ENCODE measurements at regions not wholly inside any gene's neighbourhood (a gene's known extent, or its start where the extent isn't known, plus 50 kb on each side); places are given as distances from the start of the nearest gene placed in this dataset.

GRCh38 chr3:109713288-109713687 is 375.9 kb upstream of the DPPA4 start:
- no peaks in the 10 kb centered on the region for H3K9me3 Mint-ChIP-seq
- no peak for TF ChIP-seq CTCF (IDR thresholded peaks at IDR 0.05)
- no peak overlapping the region for H3K4me3 Mint-ChIP-seq
- no peak for DNase-seq
- H3K36me3 Mint-ChIP-seq (ENCODE audit: low read depth), result no peaks in the 10 kb centered on the region
- peaks cover 4% of the 10 kb centered on the region; the same call in 1 of the 2 replicates for H3K27me3 Mint-ChIP-seq (ENCODE audit: insufficient read depth)
- H3K27ac Mint-ChIP-seq, result no peak overlapping the region
- H3K4me1 Mint-ChIP-seq (ENCODE audit: low read depth), result no peaks in the 10 kb centered on the region

DNA sequence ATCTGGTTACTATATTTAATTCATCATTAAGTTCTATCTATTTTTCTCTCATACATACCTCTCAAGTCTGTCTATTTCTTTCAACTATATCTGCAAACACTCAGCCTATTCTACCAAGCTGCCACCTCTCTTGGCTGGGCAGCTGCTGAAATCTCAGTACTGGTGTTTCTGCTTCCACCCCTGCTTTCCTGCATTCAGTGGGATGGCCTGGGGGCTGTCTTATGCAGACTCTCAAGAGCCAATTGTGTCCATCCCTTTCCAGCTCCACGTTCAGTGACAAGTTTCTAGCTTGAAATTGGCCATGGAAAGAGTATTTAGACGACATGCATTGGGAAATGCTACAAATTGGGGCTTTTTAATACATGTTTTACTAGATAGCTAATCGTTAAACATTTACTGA is 378.4 kb upstream of the DPPA4 start:
- Mint-ChIP-seq H3K4me3 (no peak overlapping the region), H3K27ac (no peak overlapping the region), H3K36me3 (ENCODE audit: low read depth) (no peaks in the 10 kb centered on the region), H3K27me3 (ENCODE audit: insufficient read depth) (peaks cover 4% of the 10 kb centered on the region; the same call in 1 of the 2 replicates), H3K4me1 (ENCODE audit: low read depth) (no peaks in the 10 kb centered on the region), H3K9me3 (no peaks in the 10 kb centered on the region)
- no peak for DNase-seq
- no peak for TF ChIP-seq CTCF (IDR thresholded peaks at IDR 0.05)

GRCh38 chr3:109718850-109719249 is 381.5 kb upstream of the DPPA4 start:
- Mint-ChIP-seq H3K36me3 (ENCODE audit: low read depth) (no peaks in the 10 kb centered on the region), H3K4me1 (ENCODE audit: low read depth) (peaks cover 9% of the 10 kb centered on the region; the same call in 1 of the 2 replicates), H3K9me3 (no peaks in the 10 kb centered on the region), H3K27ac (no peak overlapping the region), H3K4me3 (no peak overlapping the region), H3K27me3 (ENCODE audit: insufficient read depth) (peaks cover 4% of the 10 kb centered on the region; the same call in 1 of the 2 replicates)
- no peak for TF ChIP-seq CTCF (IDR thresholded peaks at IDR 0.05)
- no peak for DNase-seq

DNA sequence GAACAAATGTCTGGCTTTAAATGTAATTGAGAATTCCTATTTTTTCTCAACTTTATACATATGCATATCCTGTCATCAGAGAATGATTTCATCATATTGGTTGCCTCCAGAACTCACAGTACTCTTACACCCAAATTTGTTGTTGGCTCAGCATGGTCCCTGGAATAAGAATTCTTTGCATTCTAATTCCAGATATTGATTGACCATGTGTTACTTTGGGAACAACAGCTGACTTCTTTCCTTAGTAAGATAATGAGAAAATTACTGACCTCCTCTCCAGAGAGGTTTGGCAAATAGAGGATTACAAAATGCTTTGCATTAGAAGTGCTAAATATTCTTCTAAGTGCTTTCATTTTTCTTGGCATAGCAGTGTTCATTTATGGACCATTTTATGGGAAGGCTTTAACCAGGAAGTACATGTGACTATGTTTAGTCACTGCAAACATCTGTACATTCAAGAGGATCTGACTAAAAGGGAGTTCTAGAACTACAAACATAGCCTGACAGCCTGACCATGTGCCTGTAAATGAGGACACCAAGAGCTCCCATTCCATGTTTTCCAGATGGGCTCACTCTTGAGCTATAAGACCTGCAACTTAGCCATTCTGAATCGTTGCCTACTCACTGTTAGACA is 391.6 kb upstream of the DPPA4 start:
- Mint-ChIP-seq H3K4me1 (ENCODE audit: low read depth) (peaks cover 7% of the 10 kb centered on the region; the same call in 1 of the 2 replicates), H3K9me3 (no peaks in the 10 kb centered on the region), H3K4me3 (no peak overlapping the region), H3K27ac (no peak overlapping the region), H3K27me3 (ENCODE audit: insufficient read depth) (no peaks in the 10 kb centered on the region; the same call in 1 of the 2 replicates), H3K36me3 (ENCODE audit: low read depth) (no peaks in the 10 kb centered on the region)
- TF ChIP-seq CTCF (IDR thresholded peaks at IDR 0.05), result no peak
- DNase-seq, result no peak

DNA sequence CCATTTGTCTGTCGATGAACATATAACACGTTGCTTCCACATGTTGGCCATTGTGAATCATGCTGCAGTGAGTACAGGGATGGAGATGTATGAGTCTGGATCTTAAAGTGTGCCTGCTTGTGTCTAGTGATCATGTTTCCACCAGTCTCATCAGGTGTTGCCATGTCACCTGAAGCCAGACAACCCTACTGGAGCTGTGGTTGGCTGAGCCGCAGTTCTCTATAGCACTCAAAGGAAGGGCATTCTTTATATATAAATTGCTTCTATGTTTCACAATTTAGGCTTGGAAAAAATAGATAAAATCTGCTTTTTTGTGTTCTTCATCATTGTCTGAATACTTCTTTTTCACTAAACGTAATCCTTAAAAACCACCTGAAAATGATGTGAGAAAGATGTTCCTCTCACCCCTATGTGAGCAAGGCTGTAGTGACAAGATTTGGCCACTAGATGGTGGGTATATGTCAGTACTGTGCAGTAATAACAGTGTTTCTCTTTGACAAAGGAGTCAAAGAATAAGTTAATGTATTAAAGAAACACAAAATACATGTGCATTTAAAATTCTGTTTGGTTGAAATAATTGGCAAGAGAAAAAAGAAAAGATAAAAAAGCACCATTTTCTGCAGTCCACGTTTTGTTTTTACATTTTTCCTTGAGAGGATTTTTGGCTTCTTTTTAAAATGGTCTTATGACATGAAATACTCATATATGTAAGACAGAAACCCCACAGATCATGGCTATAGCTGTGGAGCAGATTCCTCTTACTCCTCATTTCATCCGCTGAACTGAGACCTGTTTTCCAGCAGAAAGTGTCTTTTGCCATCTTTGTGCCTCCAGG is 394.5 kb upstream of the DPPA4 start:
- peaks cover 1% of the 10 kb centered on the region for H3K27me3 Mint-ChIP-seq (ENCODE audit: insufficient read depth)
- peaks cover 9% of the 10 kb centered on the region for H3K9me3 Mint-ChIP-seq
- H3K4me1 Mint-ChIP-seq (ENCODE audit: low read depth), result peaks cover 12% of the 10 kb centered on the region; the same call in 1 of the 2 replicates
- no peak overlapping the region for H3K4me3 Mint-ChIP-seq
- H3K36me3 Mint-ChIP-seq (ENCODE audit: low read depth), result peaks cover 10% of the 10 kb centered on the region; the same call in 1 of the 2 replicates
- TF ChIP-seq CTCF (IDR thresholded peaks at IDR 0.05), result peak; percentile 97
- no peak overlapping the region for H3K27ac Mint-ChIP-seq
- peak; percentile 60 for DNase-seq

Measured in HFFc6 (cell line).